Body of pancreas (tissue), 4 donors: ENCODE measurements at regions not wholly inside any gene's neighbourhood (a gene's known extent, or its start where the extent isn't known, plus 50 kb on each side); places are given as distances from the start of the nearest gene placed in this dataset.

ENCODE experiments used
- CTCF ChIP-seq, 7 experiments: fragments of 450-650 bp in 4 of 7; fragments of 200-600 bp in 3 of 7; sonication (generic) in 3 of 7; IDR thresholded peaks; one replicate each; pipeline ENCODE4 v1.5.1; 2016 to 2019; ENCODE audit warnings: antibody characterized with exemption in 7 of 7
- POLR2A ChIP-seq, 3 donors: fragments of 450-650 bp; IDR thresholded peaks; one replicate each; pipeline ENCODE4 v1.6.1; 2016; ENCODE audit warnings: antibody characterized with exemption in 3 of 3, mild to moderate bottlenecking in 2 of 3

GRCh38 chrX:10023821-10024220 lies 56.7 kb downstream of the CLDN34 start:
- TF ChIP-seq CTCF (IDR thresholded peaks at IDR 0.05) (no peak), POLR2A (IDR thresholded peaks at IDR 0.05) (no peak)
